ENCODE measurements at regions not wholly inside any gene's neighbourhood (a gene's known extent, or its start where the extent isn't known, plus 50 kb on each side); places are given as distances from the start of the nearest gene placed in this dataset.

DNA sequence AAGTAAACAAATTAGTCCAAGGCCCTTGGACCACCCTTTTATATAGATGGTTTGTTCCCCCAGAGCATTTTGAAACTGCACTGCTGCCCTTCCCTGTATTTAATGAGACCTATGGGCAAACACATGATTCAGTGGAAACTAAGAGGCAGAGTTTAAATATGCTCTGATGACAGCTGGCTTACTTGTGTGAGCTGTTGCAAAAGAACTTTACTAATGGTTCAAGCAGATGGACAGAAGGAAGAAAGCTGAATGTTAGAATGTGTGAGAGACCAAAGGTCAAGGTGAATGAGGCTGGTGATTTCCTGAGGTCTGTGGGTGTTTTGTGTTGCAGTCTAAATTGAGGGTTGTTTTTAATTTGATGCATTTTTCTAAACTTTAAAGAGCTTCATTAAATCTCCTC is 123.0 kb upstream of the CEP162 start:
- no peak overlapping the region for H3K4me3 ChIP-seq (ENCODE audit: low read depth, low read length, poor library complexity, severe bottlenecking)
- H3K27ac ChIP-seq (ENCODE audit: low read depth, low read length, poor library complexity, severe bottlenecking): no peak overlapping the region
- DNase-seq (ENCODE audit: low spot score): no peak
- no peaks in the 10 kb centered on the region for H3K9me3 ChIP-seq (ENCODE audit: low read depth, low read length, poor library complexity, severe bottlenecking)
- H3K4me1 ChIP-seq (ENCODE audit: insufficient read depth, low read length, poor library complexity, severe bottlenecking): no peaks in the 10 kb centered on the region
- no TSS peak for BruUV-seq (replicated peaks)
- CTCF ChIA-PET: no interaction called here
- intact Hi-C loops (cut with micrococcal nuclease; ENCODE audit: unreplicated experiment): no loop called here
- TF ChIP-seq, protein P1, sequence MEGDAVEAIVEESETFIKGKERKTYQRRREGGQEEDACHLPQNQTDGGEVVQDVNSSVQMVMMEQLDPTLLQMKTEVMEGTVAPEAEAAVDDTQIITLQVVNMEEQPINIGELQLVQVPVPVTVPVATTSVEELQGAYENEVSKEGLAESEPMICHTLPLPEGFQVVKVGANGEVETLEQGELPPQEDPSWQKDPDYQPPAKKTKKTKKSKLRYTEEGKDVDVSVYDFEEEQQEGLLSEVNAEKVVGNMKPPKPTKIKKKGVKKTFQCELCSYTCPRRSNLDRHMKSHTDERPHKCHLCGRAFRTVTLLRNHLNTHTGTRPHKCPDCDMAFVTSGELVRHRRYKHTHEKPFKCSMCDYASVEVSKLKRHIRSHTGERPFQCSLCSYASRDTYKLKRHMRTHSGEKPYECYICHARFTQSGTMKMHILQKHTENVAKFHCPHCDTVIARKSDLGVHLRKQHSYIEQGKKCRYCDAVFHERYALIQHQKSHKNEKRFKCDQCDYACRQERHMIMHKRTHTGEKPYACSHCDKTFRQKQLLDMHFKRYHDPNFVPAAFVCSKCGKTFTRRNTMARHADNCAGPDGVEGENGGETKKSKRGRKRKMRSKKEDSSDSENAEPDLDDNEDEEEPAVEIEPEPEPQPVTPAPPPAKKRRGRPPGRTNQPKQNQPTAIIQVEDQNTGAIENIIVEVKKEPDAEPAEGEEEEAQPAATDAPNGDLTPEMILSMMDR (conservative IDR thresholded peaks at IDR 0.05; ENCODE audit: low read depth, low read length): no peak
- TF ChIP-seq EZH2 (IDR thresholded peaks at IDR 0.05; ENCODE audit: borderline replicate concordance, low read depth, low read length, poor library complexity, severe bottlenecking): no peak
- POLR2A ChIA-PET (ENCODE audit: low non-redundant PET): no interaction called here
- H3K36me3 ChIP-seq (ENCODE audit: insufficient read depth, low read length, poor library complexity, severe bottlenecking): no peaks in the 10 kb centered on the region
- peaks cover 23% of the 10 kb centered on the region for H3K27me3 ChIP-seq (replicated peaks; ENCODE audit: insufficient read depth, low read depth, low read length, poor library complexity)

DNA sequence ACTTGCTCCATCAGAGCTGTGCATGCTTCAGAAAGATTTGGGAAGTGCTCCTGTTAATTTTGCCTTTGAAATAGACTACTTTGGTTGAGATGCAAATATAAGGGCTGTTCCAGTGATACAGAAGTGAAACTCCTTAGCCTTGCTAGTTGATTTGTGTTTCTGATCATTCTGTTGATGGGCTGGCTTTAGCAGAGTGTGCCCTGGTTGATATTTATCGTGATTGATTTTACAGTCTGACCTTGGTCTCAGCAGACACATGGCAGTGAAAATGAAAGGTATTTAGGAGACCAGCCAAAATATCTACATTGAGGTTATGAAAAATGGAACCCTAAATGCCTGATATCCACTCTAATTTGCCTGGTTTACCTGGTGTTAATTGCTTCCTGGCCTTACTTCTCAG is 122.1 kb upstream of the CEP162 start:
- DNase-seq (ENCODE audit: low spot score): no peak
- H3K4me3 ChIP-seq (ENCODE audit: low read depth, low read length, poor library complexity, severe bottlenecking): no peak overlapping the region
- no peaks in the 10 kb centered on the region for H3K36me3 ChIP-seq (ENCODE audit: insufficient read depth, low read length, poor library complexity, severe bottlenecking)
- POLR2A ChIA-PET (ENCODE audit: low non-redundant PET): no interaction called here
- peaks cover 23% of the 10 kb centered on the region for H3K27me3 ChIP-seq (replicated peaks; ENCODE audit: insufficient read depth, low read depth, low read length, poor library complexity)
- CTCF ChIA-PET: no interaction called here
- intact Hi-C loops (cut with micrococcal nuclease; ENCODE audit: unreplicated experiment): no loop called here
- H3K27ac ChIP-seq (ENCODE audit: low read depth, low read length, poor library complexity, severe bottlenecking): no peak overlapping the region
- BruUV-seq (replicated peaks): no TSS peak
- TF ChIP-seq, protein P1 (conservative IDR thresholded peaks at IDR 0.05; ENCODE audit: low read depth, low read length): no peak
- no peak for TF ChIP-seq EZH2 (IDR thresholded peaks at IDR 0.05; ENCODE audit: borderline replicate concordance, low read depth, low read length, poor library complexity, severe bottlenecking)
- H3K4me1 ChIP-seq (ENCODE audit: insufficient read depth, low read length, poor library complexity, severe bottlenecking): no peaks in the 10 kb centered on the region
- no peaks in the 10 kb centered on the region for H3K9me3 ChIP-seq (ENCODE audit: low read depth, low read length, poor library complexity, severe bottlenecking)

GRCh38 chr6:84348801-84349200 is 121.4 kb upstream of the CEP162 start:
- no TSS peak for BruUV-seq (replicated peaks)
- intact Hi-C loops (cut with micrococcal nuclease; ENCODE audit: unreplicated experiment): no loop called here
- no peak for DNase-seq (ENCODE audit: low spot score)
- POLR2A ChIA-PET (ENCODE audit: low non-redundant PET): no interaction called here
- H3K27ac ChIP-seq (ENCODE audit: low read depth, low read length, poor library complexity, severe bottlenecking): no peak overlapping the region
- no peaks in the 10 kb centered on the region for H3K9me3 ChIP-seq (ENCODE audit: low read depth, low read length, poor library complexity, severe bottlenecking)
- no peaks in the 10 kb centered on the region for H3K36me3 ChIP-seq (ENCODE audit: insufficient read depth, low read length, poor library complexity, severe bottlenecking)
- no peak for TF ChIP-seq EZH2 (IDR thresholded peaks at IDR 0.05; ENCODE audit: borderline replicate concordance, low read depth, low read length, poor library complexity, severe bottlenecking)
- TF ChIP-seq, protein P1 (conservative IDR thresholded peaks at IDR 0.05; ENCODE audit: low read depth, low read length): no peak
- no peaks in the 10 kb centered on the region for H3K4me1 ChIP-seq (ENCODE audit: insufficient read depth, low read length, poor library complexity, severe bottlenecking)
- CTCF ChIA-PET: no interaction called here
- H3K4me3 ChIP-seq (ENCODE audit: low read depth, low read length, poor library complexity, severe bottlenecking): no peak overlapping the region
- peaks cover 23% of the 10 kb centered on the region for H3K27me3 ChIP-seq (replicated peaks; ENCODE audit: insufficient read depth, low read depth, low read length, poor library complexity)

Data from A673 (cell line).